Heart left ventricle (tissue), 16 donors: ENCODE measurements at regions not wholly inside any gene's neighbourhood (a gene's known extent, or its start where the extent isn't known, plus 50 kb on each side); places are given as distances from the start of the nearest gene placed in this dataset.

ENCODE experiments used
- ATAC-seq, 4 donors: fragments of 200-7000 bp; cut with Tn5 transposase; one replicate each; pipeline ENCODE4 v1.9.1; 2020 to 2022; ENCODE audit warnings: moderate library complexity in 4 of 4, mild to moderate bottlenecking in 3 of 4, moderate number of reproducible peaks in 1 of 4
- DNase-seq, 5 donors: peaks; one replicate each; pipeline ENCODE4 v3.0.0-alpha.2; 2020
- H3K27ac ChIP-seq, 12 donors: fragments of 200-600 bp; sonication (generic) in 4 of 12; one replicate each; pipeline versions ENCODE4 v1.5.0 to v1.8.0; 2016 to 2022; ENCODE audit warnings: mild to moderate bottlenecking in 2 of 12
- H3K27me3 ChIP-seq, 9 donors: fragments of 200-600 bp; sonication (generic) in 2 of 9; one replicate each; pipeline versions ENCODE4 v1.5.1 to v1.8.0; 2016 to 2022; ENCODE audit warnings: mild to moderate bottlenecking in 3 of 9
- H3K36me3 ChIP-seq, 9 donors: fragments of 200-600 bp; sonication (generic) in 2 of 9; one replicate each; pipeline versions ENCODE4 v1.5.0 to v1.8.0; 2018 to 2022; ENCODE audit warnings: mild to moderate bottlenecking in 2 of 9
- H3K4me1 ChIP-seq, 12 donors: fragments of 200-600 bp; sonication (generic) in 4 of 12; one replicate each; pipeline versions ENCODE4 v1.5.0 to v1.8.0; 2016 to 2022; ENCODE audit warnings: mild to moderate bottlenecking in 3 of 12
- H3K4me3 ChIP-seq, 12 donors: fragments of 200-600 bp; sonication (generic) in 4 of 12; one replicate each; pipeline versions ENCODE4 v1.5.0 to v1.8.0; 2017 to 2022; ENCODE audit warnings: mild to moderate bottlenecking in 9 of 12, moderate library complexity in 4 of 12
- H3K9me3 ChIP-seq, 12 donors: fragments of 200-600 bp; sonication (generic) in 4 of 12; one replicate each; pipeline versions ENCODE4 v1.5.0 to v1.8.0; 2016 to 2022; ENCODE audit warnings: mild to moderate bottlenecking in 1 of 12
- POLR2A ChIP-seq, 2 donors: fragments of 450-650 bp; IDR thresholded peaks; one replicate each; pipeline ENCODE4 v1.6.1; 2017; ENCODE audit warnings: antibody characterized with exemption in 2 of 2, mild to moderate bottlenecking in 2 of 2, moderate library complexity in 2 of 2
- WGBS, 4 donors: extraction: QIAGEN DNeasy Blood & Tissue Kit in 2 of 4; methylation state at CpG; one replicate each; pipeline versions ENCODE4 v1.1.5 to v1.1.7; 2013 to 2018; 5-methylcytosine and 5-hydroxymethylcytosine counted together
- intact Hi-C, 10 donors: fragments of 100-400 bp; cut with DNase I; formaldehyde crosslinking; loops; one replicate each; pipeline versions ENCODE4 v1.11.1 to v1.14.2; 2022
- TF ChIP-seq, protein P1 (sequence below), 12 donors: fragments of 200-600 bp; sonication (generic) in 4 of 12; IDR thresholded peaks; one replicate each; pipeline versions ENCODE4 v1.5.0 to v1.8.0; 2018 to 2022; ENCODE audit warnings: antibody characterized with exemption in 12 of 12, mild to moderate bottlenecking in 5 of 12
- donor health status: ischemic (EF 13 %, LVEDD 7.1; RV severe dilation, severe dysfunction).
- donor health status: healthy with polysubstance abuse.
- donor health status: DM: no; HTN: yes; CAD: no.
- donor health status: DM: no; HTN: no; CAD: no.
- donor health status: ischemic (EF 25% LVEDD 6.9; RV normal size, moderate dysfunction).
- donor health status: ischemic (EF 25% LVEDD 5.7; RV mildly dilated, moderate dysfunction).
- donor health status: healthy.
- donor health status: DM: yes; HTN: yes; CAD: no.
- donor health status: ischemic (EF 35%, LVEDD 5.7; RV mildly dilated, moderate dysfunction).
- donor health status: nonischemic (EF 11% LVEDD 7.7; RV severe dilation, severe dysfunction).
- donor health status: DM: yes; HTN: yes; CAD: no.
- donor health status: PGD.
- donor health status: ischemic (EF 29% LVEDD 5.4; RV normal size, mild dysfunction).
- donor health status: nonischemic (EF 23%, LVEDD 6.1; RV moderate dilation, normal function).

DNA sequence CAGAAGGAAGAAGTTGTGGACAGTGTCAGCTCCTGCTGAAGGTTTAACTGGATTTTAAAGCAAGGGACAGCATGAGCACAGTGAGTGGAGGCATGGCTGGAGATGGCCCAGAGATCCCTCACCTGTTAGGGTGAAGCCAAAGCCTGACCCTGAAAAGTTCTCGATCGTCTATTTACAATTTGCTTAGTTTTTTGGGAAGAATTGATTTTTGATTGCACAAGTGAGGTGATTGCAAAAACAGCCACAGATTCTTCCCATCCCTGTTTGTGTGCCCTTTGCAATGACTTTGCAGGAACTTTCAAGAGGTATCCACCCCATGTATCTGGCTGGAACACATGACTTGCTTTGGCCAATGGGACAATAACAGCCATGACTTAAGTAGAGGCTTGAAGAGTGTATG is 170.1 kb downstream of the TFAP2C start:
- intact Hi-C loops: loop anchor here in 1 of 10 donors (10.0 kb wide), 1 partner anchor 84 kb away; no protein-coding TSS in a partner anchor
- Histone ChIP-seq H3K4me1 (no peaks in the 10 kb centered on the region), H3K4me3 (no peak overlapping the region), H3K9me3 (peaks cover 0 to 13% (median 4%) of the 10 kb centered on the region in 12 donors), H3K27ac (no peak overlapping the region), H3K27me3 (peaks cover 0 to 11% (median 3%) of the 10 kb centered on the region in 9 donors), H3K36me3 (no peaks in the 10 kb centered on the region)
- TF ChIP-seq POLR2A (IDR thresholded peaks at IDR 0.05): no peak
- TF ChIP-seq, protein P1, sequence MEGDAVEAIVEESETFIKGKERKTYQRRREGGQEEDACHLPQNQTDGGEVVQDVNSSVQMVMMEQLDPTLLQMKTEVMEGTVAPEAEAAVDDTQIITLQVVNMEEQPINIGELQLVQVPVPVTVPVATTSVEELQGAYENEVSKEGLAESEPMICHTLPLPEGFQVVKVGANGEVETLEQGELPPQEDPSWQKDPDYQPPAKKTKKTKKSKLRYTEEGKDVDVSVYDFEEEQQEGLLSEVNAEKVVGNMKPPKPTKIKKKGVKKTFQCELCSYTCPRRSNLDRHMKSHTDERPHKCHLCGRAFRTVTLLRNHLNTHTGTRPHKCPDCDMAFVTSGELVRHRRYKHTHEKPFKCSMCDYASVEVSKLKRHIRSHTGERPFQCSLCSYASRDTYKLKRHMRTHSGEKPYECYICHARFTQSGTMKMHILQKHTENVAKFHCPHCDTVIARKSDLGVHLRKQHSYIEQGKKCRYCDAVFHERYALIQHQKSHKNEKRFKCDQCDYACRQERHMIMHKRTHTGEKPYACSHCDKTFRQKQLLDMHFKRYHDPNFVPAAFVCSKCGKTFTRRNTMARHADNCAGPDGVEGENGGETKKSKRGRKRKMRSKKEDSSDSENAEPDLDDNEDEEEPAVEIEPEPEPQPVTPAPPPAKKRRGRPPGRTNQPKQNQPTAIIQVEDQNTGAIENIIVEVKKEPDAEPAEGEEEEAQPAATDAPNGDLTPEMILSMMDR (IDR thresholded peaks at IDR 0.05): no peak
- DNase-seq (no peak), ATAC-seq (no peak)
- WGBS, 4 donors: 92 to 96% (median 94%) methylated on average over 2 of the region's 2 CpGs

DNA sequence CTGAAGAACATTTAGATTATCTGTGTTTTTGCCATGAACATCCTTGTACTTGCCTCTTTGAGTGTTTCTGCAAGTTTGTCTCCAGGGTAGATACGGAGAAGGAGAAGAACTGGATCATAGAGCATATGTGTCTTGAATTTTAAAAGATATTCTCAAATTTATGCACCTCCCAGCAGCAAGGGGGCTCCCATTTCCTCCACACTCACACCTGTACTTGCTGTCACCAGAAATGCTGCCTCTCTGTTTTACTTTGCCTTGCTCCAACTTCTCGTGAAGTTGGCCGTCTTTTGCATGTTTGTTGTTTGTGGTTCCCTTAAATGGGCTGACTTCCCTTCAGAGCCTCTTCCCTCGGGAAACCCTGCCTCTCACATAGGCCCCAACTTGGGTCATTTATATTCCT is 171.0 kb downstream of the TFAP2C start:
- H3K4me3 ChIP-seq: no peak overlapping the region
- peaks cover 0 to 13% (median 3%) of the 10 kb centered on the region in 9 donors for H3K27me3 ChIP-seq
- TF ChIP-seq POLR2A (IDR thresholded peaks at IDR 0.05): no peak
- TF ChIP-seq, protein P1 (IDR thresholded peaks at IDR 0.05): no peak
- 46 to 60% (median 59%) methylated on average over 4 of the region's 4 CpGs for WGBS, 4 donors
- intact Hi-C loops: no loop called here
- H3K36me3 ChIP-seq: no peaks in the 10 kb centered on the region
- ATAC-seq (no peak), DNase-seq (no peak)
- H3K4me1 ChIP-seq: no peaks in the 10 kb centered on the region
- peaks cover 0 to 13% (median 4%) of the 10 kb centered on the region in 12 donors for H3K9me3 ChIP-seq
- no peak overlapping the region for H3K27ac ChIP-seq

DNA sequence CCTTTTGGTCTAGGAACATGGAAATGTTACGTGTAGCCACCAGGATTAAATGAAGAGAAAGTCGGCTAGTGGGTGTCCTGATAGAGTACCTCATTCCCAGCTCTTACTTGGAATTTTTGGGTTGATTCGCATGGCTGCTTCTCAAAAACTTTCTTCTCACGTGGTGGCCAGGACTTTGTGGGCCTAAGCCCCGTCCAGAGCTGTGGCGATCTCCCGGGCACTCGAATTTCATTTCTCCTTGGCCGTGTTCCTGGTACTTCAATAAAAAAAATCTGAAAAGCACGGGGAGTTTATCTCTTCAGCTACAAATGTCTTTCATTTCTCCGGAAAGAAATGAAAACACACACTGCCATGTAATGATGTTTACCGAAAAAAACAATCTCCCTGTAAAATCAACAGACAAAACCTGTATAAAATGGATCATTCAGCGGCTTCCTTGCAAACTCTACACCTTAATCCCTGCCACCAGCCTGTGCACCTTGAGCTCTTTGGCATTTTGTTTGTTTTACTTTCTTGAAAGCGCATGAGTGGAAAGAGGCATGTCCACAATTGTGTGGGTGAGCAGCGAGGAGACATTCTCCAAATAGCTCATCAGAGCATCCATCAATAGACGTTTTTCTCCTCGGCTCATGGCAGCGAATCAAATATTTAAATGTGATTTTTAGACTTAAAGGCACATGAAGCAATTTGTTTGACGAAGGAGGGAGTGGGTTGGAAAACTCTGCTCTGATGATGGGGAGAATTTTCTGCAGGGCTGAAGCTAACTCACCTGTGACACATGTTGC is 173.1 kb downstream of the TFAP2C start:
- ATAC-seq (no peak), DNase-seq (no peak)
- H3K4me1 ChIP-seq: no peaks in the 10 kb centered on the region
- WGBS, 4 donors: 57 to 70% (median 59%) methylated on average over 19 of the region's 19 CpGs
- H3K36me3 ChIP-seq: no peaks in the 10 kb centered on the region
- H3K27ac ChIP-seq: no peak overlapping the region
- intact Hi-C loops: no loop called here
- H3K27me3 ChIP-seq: peaks cover 0 to 21% (median 5%) of the 10 kb centered on the region in 9 donors
- TF ChIP-seq, protein P1 (IDR thresholded peaks at IDR 0.05): no peak
- TF ChIP-seq POLR2A (IDR thresholded peaks at IDR 0.05): no peak
- peaks cover 0 to 10% (median 4%) of the 10 kb centered on the region in 12 donors for H3K9me3 ChIP-seq
- no peak overlapping the region for H3K4me3 ChIP-seq

DNA sequence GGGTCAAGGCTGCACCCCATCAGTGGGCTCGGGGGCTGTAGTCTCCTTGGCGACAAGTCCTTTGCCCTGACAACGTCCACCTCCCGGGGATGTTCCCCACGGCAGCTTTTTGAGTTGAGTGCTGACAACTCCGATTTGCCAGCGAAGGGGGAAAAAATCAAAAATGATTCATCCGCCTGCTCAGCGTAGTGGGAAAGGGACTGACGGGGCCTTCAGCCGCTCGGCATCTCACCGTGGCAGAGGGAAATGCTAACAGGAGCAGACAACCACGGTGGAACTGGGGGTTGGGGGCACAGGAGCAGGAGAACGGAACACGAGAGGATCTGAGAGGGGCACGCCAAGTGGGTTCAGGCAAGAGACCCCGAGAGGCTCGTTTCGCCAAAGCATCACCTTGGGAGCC is 173.7 kb downstream of the TFAP2C start:
- TF ChIP-seq, protein P1 (IDR thresholded peaks at IDR 0.05): no peak
- no peak for TF ChIP-seq POLR2A (IDR thresholded peaks at IDR 0.05)
- Histone ChIP-seq H3K27ac (no peak overlapping the region), H3K36me3 (no peaks in the 10 kb centered on the region), H3K9me3 (peaks cover 0 to 10% (median 4%) of the 10 kb centered on the region in 12 donors), H3K4me3 (no peak overlapping the region), H3K4me1 (no peaks in the 10 kb centered on the region), H3K27me3 (peaks cover 0 to 27% (median 5%) of the 10 kb centered on the region in 9 donors)
- ATAC-seq (no peak), DNase-seq (no peak)
- 72 to 74% (median 73%) methylated on average over 20 of the region's 20 CpGs for WGBS, 4 donors
- intact Hi-C loops: no loop called here
